ENCODE measurements at regions not wholly inside any gene's neighbourhood (a gene's known extent, or its start where the extent isn't known, plus 50 kb on each side); places are given as distances from the start of the nearest gene placed in this dataset.
A peak's percentile ranks its signal among the peaks of the same experiment; 100 is the strongest.

GRCh38 chr3:167102071-167102470 is 278.0 kb downstream of the ZBBX start:
- no peak overlapping the region for H3K4me3 Mint-ChIP-seq
- H3K9me3 ChIP-seq (replicated peaks in 1 of 2; ENCODE audit: control insufficient read depth in 1 of 2, insufficient read depth in 1 of 2, low read length in 2 of 2), result no peaks in the 10 kb centered on the region
- H4K20me1 ChIP-seq (ENCODE audit: insufficient read depth, low read length), result no peaks in the 10 kb centered on the region
- H3K27ac Mint-ChIP-seq, result no peak overlapping the region
- TF ChIP-seq, protein P1, sequence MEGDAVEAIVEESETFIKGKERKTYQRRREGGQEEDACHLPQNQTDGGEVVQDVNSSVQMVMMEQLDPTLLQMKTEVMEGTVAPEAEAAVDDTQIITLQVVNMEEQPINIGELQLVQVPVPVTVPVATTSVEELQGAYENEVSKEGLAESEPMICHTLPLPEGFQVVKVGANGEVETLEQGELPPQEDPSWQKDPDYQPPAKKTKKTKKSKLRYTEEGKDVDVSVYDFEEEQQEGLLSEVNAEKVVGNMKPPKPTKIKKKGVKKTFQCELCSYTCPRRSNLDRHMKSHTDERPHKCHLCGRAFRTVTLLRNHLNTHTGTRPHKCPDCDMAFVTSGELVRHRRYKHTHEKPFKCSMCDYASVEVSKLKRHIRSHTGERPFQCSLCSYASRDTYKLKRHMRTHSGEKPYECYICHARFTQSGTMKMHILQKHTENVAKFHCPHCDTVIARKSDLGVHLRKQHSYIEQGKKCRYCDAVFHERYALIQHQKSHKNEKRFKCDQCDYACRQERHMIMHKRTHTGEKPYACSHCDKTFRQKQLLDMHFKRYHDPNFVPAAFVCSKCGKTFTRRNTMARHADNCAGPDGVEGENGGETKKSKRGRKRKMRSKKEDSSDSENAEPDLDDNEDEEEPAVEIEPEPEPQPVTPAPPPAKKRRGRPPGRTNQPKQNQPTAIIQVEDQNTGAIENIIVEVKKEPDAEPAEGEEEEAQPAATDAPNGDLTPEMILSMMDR (IDR thresholded peaks at IDR 0.05), result peak; percentile 36
- H3K9me3 Mint-ChIP-seq, result no peaks in the 10 kb centered on the region
- no peak overlapping the region for H3K27ac ChIP-seq (ENCODE audit: low read depth in 1 of 2, low read length in 2 of 2)
- H3K4me2 ChIP-seq (replicated peaks; ENCODE audit: extremely low read depth, low read length, poor library complexity, severe bottlenecking), result no peak overlapping the region
- H3K4me1 ChIP-seq (ENCODE audit: control insufficient read depth in 1 of 2, insufficient read depth in 2 of 2, low read length in 2 of 2), result no peaks in the 10 kb centered on the region
- H3K27me3 Mint-ChIP-seq (ENCODE audit: low read depth in 3 of 3), result no peaks in the 10 kb centered on the region
- intact Hi-C loops (cut with micrococcal nuclease), result no loop called here
- no peaks in the 10 kb centered on the region for H3K79me2 ChIP-seq (ENCODE audit: insufficient read depth, low read length)
- H3K27me3 ChIP-seq (ENCODE audit: control insufficient read depth in 2 of 2, insufficient read depth in 2 of 2, low read length in 2 of 2), result no peaks in the 10 kb centered on the region
- H3K36me3 Mint-ChIP-seq, result no peaks in the 10 kb centered on the region
- no peaks in the 10 kb centered on the region for H3K4me1 Mint-ChIP-seq
- no peak overlapping the region for H3K4me3 ChIP-seq (replicated peaks in 1 of 3; ENCODE audit: low read depth in 2 of 3, low read length in 3 of 3)
- H3K9ac ChIP-seq (ENCODE audit: insufficient read depth, low read length, poor library complexity, severe bottlenecking), result no peak overlapping the region
- no CpG with 5 or more reads among the region's 1 CpG for WGBS (ENCODE audit: insufficient coverage)
- DNase-seq, result peak in 1 of 3 donors; percentile 6
- H3K36me3 ChIP-seq (replicated peaks in 1 of 2; ENCODE audit: control insufficient read depth in 1 of 2, insufficient read depth in 2 of 2, low read length in 2 of 2), result no peaks in the 10 kb centered on the region
- H2AFZ ChIP-seq (ENCODE audit: insufficient read depth, low read depth, low read length, poor library complexity, severe bottlenecking), result no peak overlapping the region

DNA sequence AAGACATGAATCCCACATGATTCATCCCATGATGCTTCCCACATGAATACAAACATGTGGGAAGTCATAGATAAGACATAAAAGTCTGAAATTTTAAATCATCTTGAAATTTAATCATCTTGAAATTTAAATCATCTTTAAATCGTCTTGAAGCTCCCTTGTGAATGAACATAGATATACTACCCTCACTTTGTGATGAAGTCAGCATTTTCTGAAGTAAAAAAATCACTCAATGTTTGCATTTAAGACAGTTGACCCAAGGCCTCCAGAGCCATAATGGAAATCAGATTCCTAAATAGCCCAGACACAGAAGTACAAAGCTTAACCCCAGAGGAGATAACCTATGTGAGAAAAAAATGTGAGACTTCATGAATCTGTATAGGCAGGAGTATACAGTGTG is 279.4 kb downstream of the ZBBX start:
- H3K4me3 Mint-ChIP-seq, result no peak overlapping the region
- intact Hi-C loops (cut with micrococcal nuclease), result no loop called here
- WGBS (ENCODE audit: insufficient coverage), result no CpG with 5 or more reads among the region's 1 CpG

More for the DNA sequence above, 279.4 kb downstream of the ZBBX start:
- Histone ChIP-seq H3K4me1 (ENCODE audit: control insufficient read depth in 1 of 2, insufficient read depth in 2 of 2, low read length in 2 of 2) (no peaks in the 10 kb centered on the region), H3K36me3 (replicated peaks in 1 of 2; ENCODE audit: control insufficient read depth in 1 of 2, insufficient read depth in 2 of 2, low read length in 2 of 2) (no peaks in the 10 kb centered on the region), H3K27ac (ENCODE audit: low read depth in 1 of 2, low read length in 2 of 2) (no peak overlapping the region), H2AFZ (ENCODE audit: insufficient read depth, low read depth, low read length, poor library complexity, severe bottlenecking) (no peak overlapping the region), H3K27me3 (ENCODE audit: control insufficient read depth in 2 of 2, insufficient read depth in 2 of 2, low read length in 2 of 2) (no peaks in the 10 kb centered on the region), H3K79me2 (ENCODE audit: insufficient read depth, low read length) (no peaks in the 10 kb centered on the region), H3K9ac (ENCODE audit: insufficient read depth, low read length, poor library complexity, severe bottlenecking) (no peak overlapping the region), H3K4me3 (replicated peaks in 1 of 3; ENCODE audit: low read depth in 2 of 3, low read length in 3 of 3) (no peak overlapping the region), H3K9me3 (replicated peaks in 1 of 2; ENCODE audit: control insufficient read depth in 1 of 2, insufficient read depth in 1 of 2, low read length in 2 of 2) (no peaks in the 10 kb centered on the region), H3K4me2 (replicated peaks; ENCODE audit: extremely low read depth, low read length, poor library complexity, severe bottlenecking) (no peak overlapping the region), H4K20me1 (ENCODE audit: insufficient read depth, low read length) (no peaks in the 10 kb centered on the region)
- no peak for DNase-seq
- H3K36me3 Mint-ChIP-seq, result no peaks in the 10 kb centered on the region
- no peak overlapping the region for H3K27ac Mint-ChIP-seq
- no peaks in the 10 kb centered on the region for H3K27me3 Mint-ChIP-seq (ENCODE audit: low read depth in 3 of 3)
- TF ChIP-seq, protein P1 (IDR thresholded peaks at IDR 0.05), result no peak
- no peaks in the 10 kb centered on the region for H3K9me3 Mint-ChIP-seq
- H3K4me1 Mint-ChIP-seq, result no peaks in the 10 kb centered on the region

Measured in CD14-positive monocyte (primary cell).